ENCODE measurements at regions not wholly inside any gene's neighbourhood (a gene's known extent, or its start where the extent isn't known, plus 50 kb on each side); places are given as distances from the start of the nearest gene placed in this dataset.
"Not testable (repeated sequence)": the region's sequence is repeated elsewhere in the genome, so short reads cannot be mapped to it uniquely, and the experiment has no call there.

DNA sequence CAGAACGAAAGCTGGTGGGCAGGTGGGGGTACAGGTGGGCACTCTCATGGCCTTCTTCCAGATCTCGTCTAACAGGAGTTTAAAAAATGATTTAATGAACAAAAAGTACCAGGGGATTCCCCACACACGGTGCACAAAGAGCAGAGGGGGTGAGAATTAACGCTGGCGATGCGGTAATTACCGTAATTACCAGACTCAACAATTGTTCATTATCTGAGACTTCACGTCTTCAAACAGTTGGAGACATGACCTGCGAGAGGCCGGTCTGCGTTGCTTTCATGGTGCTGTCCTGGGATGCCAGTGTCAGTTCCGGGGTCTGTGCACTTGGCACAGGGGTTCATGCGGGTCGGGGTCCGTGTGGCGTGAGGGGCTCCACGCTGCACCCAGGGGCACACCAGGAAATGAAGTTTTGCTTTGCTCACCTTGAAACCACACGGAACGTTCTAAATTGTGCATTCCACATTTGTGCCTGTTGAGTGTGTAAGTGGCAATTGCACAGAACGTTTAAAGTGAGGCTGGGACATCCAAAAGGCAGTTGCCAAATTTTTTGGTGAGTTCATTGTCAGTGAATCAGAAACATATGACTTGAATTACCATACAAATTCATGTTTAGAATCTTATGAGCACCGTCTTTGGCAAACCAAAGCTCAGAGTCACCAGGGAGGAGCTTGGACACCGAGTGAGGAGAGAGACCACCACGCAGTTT lies 256.4 kb upstream of the IRX1 start:
- no peak for DNase-seq

DNA sequence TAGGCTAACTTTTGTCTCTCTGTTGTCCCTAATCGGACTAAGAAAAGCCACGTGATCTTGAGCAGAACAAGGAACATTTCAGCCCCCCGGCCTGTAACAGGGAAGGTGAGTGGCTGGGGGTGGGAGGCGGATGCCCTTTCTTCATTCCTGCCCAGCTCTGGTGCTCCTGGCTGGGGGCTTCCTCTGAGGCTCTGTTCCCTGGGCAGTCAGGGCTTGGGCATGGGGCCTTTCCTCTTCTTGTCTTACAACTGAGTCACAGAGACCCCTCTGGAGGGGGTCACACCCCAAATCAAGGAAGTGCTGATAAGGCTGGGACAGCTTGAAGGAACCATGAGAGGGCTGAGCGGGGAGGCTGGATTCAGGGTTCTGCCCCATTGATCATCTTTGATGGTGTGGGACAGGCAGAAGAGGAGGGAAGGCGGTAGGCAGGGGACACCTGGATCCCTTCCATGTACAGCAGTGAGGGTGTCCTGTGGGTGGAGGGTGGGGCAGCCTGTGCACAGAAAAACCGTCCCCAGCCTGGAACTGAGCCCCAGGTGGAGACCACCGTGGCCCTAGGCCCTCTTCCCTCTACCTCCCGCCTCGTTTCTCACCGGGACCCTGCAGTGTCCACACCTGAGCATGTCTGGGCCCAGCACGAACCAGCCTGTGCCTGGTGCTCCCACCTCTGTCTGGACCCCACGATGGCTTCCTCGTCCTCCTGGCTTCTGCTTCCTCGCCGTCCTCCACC lies 257.7 kb upstream of the IRX1 start:
- no peak for DNase-seq

DNA sequence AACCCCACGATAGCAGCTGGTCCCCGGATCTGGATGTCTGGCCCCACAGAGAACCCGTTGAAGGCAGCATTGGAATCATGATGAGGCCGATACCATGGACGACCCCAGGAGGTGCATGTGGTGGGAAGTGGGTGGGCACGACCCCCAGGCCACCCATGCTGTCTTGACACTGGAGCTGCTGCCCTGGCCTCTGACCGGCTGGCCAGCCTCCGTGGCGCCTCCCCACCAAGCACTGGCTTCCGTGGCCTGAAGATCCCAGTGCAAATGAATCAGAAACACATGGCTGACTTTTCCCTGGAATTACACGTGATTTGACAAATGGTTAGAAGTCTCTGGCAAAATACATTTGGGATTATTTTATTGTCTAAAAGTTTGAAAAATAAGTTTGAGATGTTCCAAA lies 259.0 kb upstream of the IRX1 start:
- no peak for DNase-seq

DNA sequence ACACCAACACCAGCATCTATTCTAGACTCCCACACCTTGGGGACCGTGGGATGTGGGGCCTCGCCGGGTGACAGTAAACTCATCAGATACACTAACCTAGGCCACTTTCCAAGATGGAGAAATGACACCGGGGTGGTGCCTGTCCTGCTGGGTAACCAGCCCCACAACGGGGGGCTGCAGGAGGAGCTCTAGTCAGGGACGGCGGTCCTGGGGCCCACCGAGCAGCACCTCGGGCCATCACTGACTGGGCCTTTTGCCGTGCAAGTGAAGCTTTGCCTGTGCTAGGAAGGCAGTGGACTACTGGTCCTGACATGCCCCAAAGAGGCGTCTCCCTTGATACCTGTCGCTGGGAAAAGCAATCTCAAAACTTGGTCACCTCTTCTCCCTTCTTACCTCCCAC lies 260.3 kb upstream of the IRX1 start:
- no peak for DNase-seq

DNA sequence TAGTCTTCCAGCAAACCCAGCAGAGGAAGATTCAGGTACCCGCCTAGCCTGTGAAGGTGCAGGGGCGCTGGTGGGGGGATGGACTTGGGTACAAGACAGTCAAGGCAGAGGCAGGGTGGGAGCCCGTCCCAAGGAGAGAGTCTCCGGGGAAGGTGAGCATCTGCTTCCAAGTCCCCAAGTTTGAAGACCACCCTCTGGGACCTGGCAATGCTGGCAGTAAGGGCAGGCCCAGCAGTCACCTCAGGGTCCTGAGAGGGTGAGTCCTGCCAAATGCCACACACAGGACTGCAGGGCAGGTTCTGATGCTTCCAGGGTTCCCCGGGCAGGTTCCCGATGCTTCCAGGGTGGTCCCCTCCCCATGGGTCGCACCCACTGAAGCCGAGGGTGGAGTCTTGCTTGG lies 261.8 kb upstream of the IRX1 start:
- no peak for DNase-seq

DNA sequence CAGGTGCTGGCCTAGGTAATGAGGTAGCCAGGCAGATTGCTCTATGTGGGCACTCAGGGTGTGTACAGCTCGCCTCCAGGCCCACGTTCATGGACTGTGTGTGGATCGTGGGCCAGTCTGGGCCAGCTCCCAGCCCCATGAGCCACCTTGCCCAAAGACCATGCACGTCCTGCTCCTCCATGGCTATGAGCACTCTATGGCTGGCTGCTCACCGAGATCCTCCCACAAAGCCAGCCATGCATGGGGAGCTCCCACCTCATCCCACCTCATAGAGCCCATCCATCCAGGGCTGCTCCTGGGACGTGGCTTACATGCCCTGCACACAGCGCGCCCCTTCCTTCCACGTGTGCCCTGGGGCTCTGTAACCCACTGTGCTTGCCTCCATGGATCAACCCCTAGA lies 262.5 kb upstream of the IRX1 start:
- no peak for DNase-seq

DNA sequence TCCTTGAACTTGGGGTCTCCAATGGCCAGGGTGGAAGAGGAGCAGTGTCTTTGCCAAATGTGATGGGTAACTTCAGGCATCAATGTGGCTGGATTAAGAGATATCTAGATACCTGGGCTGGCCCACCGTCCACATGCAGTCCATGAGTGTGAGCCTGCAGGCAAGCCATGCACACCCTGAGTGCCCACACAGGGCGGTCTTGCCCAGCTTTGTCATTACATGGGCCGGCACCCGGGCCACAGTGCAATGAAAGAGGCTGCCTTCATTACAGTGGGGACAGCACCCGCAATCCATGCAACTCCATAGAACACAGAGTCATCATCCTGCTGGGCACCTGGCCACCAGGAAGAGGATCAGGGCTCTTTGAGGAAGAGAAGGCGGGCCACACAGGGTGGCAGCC lies 263.8 kb upstream of the IRX1 start:
- no peak for DNase-seq

DNA sequence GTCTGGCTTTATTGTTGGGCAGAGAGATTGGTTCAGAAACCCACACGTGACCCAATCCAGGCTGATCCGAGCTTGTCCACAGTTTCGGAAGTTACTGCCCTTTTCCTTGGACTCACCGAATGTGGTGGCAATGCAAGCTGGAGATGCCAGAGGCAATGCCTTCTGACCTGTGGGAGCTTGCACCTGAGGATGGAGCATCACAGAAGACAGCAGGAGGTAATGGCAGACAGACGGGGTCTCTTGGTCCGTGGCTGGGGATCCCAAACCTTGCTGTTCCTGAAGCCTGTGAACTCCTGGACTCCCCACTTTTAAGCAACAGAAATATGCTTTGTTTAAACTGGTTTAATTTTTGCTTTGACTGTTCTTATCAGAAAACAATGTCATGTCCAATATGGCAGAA lies 265.2 kb upstream of the IRX1 start:
- DNase-seq: no peak

DNA sequence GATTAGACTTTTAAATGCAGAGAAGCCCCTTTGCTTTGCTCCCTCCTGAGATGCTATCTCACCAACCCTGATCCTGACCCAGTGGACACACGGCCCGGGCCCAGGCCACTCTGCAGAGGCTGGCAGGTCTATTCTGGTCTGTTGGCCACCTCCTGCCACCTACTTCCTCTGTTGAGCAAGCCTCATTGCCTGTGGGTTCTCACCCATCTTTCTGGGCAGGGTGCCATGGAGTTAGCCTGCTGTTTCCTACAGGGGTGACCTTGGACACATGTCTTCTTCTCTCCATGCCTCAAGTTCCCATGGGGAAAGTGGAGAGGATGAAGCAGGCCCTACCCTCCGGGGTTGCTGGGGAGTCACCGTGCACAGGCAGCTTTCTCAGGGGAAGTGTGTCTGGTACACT lies 266.2 kb upstream of the IRX1 start:
- no peak for DNase-seq

DNA sequence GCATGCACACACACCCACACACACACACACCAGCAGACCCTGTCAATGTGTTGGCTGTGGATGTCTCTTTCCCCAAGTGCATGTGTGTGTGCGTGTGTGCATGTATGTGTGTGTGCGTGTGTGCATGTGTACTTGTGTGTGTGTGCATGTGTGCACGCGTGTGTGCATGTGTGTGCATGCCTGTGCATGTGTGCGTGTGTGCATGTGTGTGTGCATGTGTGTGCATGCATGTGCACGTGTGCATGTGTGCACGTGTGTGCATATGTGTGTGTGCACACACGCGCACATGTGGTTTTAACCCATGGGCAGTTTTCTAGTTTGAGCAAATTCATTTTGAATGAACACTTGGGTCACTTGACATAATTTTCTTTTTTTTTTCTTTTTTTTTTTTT lies 268.8 kb upstream of the IRX1 start:
- no peak for DNase-seq

DNA sequence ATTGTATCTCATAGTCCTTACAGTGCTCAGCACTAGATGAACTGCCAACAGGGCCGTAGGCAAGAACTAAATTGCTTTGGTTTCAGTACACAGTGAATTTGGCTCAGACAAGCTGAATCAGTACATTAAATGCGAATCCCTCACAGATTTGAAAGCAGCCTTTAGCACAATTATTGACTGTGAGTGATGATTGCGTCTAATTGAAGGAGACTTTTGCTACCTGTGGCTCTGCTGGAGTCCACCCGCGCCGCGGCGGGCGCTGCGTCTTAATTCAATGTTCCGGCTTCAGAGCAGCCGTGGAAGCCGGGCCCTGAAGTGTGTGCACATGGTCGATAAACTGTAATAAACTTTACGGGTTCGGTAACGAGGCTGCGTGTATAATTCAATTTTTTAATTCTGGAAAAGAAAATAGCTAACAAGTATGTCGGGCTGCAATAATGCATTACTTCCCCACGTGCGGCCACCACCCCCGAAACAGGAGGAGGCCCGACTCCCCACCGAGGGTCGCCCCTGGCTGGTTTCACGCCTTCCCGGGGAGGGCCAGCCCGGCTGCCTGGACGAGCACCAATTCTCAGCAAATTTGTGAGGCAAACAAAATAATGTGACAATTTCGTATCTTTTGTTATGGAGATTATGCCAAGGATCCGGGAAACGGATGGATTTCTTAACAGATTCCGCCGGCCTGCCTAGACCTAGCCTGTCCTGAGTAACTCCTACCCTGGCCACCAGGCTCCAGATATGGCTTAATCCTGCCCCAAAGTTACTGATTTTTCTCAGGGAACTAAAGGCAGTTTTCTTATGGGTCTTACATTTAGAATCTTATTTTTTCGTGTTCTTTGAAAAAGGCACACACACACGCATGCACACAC lies 269.4 kb upstream of the IRX1 start:
- DNase-seq: no peak

DNA sequence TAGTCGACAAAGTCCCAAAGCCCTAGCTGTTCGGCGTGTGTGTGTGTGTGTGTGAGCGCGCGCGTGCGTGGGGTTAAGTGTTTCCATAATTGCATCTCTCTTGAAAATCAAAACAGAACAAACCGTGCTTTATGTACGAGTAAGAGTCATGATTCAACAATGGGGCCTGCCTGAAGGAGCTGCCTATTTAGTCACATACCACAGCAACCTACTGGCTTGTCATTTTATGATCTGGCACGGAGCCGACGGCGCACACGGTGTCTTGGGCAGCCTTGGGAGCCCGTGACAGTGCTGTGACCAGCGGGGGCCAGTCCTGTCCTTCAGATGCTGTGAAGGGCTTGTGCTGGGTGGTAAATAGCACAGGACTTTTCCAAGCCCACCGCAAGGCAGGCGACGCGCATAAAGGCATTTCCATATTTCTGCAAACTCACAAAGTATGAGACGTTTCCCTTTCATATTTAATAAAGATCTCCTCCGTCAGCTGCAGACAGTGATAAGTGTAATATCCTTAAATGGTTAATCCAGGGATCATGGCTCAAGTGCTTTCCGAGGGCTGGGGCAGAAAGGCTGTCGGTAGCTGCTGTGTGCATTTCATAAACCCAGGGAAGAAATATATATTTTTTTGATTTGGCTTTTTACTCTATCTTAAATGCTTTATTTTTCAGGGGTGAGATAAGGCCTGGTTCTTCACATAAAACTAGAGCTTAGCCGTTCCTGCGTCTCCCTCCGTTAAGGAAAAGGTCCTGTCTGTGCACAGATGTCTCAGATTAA lies 270.2 kb upstream of the IRX1 start:
- DNase-seq: no peak

DNA sequence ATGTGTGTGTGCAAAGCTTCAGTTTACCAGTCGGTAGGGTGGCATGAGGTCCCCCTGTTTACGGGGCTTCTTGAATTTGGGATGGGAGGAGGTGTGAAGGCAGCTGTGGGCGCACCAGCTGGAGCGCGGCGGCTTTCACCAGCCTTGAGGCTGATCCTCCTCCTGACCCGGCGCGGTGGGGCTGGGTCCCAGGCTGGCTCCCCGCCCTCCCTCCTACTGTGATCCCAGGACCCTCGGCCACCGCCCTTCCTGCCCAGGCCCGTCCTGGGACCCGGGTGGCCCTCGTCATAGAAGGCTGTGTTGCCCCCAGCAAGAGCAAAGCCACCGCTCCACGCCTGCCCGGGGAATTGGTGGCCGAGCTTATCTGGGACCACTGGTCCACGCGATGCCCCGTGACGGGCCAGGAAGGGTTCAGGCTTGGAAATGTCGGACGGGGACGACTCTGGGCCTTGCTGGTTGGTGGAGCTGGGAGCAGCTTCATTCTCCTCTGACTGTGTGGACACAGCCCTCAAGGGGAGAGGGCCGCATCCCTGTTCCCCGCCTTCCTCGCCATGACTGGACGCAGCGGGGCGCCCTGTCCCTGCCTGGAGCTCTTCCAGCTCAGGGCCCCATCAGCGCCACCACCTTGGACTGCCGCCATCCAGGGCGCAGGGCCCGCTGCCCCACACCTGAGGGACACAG lies 271.1 kb upstream of the IRX1 start:
- DNase-seq: no peak

DNA sequence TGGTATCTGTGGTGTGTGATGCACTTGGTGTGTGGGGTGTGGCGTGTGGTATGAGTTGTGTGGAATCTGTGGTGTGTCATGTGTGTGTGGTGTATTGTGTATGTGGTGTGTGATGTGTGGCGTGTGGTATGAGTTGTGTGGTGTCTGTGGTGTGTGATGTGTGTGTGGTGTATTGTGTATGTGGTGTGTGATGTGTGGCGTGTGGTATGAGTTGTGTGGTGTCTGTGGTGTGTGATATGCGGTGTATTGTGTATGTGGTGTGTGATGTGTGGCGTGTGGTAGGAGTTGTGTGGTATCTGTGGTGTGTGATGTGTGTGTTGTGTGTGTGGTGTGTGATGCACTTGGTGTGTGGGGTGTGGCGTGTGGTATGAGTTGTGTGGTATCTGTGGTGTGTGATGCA lies 271.7 kb upstream of the IRX1 start:
- not testable (repeated sequence) for DNase-seq

DNA sequence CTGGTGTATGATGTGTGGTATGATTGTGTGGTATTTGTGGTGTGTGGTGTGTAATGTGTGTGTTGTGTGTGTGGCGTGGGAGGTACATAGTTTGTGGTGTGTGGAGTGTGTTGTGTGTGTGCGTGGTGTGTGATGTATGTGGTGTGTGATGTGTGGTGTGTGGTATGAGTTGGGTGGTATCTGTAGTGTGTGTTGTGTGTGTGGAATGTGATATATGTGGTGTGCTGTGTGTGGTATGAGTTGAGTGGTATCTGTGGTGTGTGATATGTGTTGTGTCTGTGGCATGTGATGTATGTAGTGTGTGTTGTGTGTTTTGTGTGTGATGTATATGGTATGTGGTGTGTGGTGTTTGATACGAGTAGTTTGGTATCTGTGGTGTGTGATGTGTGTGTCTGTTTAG lies 272.5 kb upstream of the IRX1 start:
- DNase-seq: no peak

DNA sequence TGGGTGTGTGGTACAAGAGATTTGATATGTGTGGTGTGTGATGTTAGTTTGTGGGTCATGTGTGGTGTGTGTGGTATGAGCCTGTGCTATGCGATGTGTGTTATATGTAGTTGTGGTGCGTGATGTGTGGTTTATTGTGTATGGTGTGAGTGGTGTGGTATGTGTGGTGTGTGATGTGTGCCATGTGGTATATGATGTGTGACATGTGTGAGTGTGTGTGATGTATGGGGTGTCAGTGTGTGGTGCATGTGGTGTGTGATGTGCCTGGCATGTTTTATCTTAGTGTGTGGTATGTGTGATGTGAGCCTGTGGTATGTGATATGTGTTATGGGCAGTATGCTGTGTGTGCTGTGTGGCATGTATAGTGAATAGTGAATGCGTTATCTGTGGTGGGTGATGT lies 273.0 kb upstream of the IRX1 start:
- no peak for DNase-seq

DNA sequence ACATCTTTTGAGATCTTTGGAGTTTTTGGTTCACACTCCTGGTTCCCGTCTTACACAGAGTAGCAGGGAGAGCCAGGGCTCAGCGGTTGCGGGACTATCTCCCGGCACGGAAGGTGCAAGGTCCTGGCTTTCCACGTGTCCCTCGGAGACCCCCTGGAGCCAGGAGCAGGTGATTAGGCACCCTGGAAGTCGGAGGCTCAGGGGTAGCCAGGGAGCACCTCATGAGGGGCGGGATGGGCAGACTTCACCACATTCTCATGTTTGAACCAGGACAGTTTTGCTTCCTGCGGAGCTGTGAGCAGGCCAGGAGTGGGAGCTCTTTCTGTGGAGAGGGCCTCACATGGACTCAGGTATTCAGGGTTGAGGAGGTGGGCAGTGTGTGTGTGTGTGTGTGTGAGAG lies 273.7 kb upstream of the IRX1 start:
- DNase-seq: no peak

DNA sequence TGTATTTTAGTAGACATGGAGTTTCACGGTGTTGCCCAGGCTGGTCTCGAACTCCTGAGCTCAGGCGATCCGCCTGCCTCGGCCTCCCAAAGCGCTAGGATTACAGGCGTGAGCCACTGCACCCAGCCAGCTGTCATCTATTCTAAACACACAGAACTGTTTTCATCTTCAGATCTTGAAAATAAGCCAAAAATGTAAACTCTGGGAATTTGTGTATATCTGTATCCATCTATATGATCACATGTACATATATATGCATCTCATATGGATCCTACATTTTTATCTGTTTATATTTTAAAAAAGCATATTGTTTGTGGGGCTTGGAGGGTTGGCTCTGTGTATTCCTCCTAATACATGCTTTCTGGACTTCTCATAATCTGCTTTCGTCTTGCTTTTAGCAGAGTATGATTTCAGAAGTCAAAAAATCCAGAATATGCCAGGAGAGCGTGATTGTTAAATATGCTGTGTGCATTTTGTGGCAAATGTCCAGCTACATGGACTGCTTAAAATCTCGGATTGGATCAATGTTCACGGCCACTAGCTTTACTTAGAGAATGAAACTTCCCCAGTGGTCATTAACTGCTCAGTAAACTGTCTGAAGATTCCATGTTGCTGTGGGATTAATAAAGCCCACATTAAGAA lies 274.4 kb upstream of the IRX1 start:
- no peak for DNase-seq

DNA sequence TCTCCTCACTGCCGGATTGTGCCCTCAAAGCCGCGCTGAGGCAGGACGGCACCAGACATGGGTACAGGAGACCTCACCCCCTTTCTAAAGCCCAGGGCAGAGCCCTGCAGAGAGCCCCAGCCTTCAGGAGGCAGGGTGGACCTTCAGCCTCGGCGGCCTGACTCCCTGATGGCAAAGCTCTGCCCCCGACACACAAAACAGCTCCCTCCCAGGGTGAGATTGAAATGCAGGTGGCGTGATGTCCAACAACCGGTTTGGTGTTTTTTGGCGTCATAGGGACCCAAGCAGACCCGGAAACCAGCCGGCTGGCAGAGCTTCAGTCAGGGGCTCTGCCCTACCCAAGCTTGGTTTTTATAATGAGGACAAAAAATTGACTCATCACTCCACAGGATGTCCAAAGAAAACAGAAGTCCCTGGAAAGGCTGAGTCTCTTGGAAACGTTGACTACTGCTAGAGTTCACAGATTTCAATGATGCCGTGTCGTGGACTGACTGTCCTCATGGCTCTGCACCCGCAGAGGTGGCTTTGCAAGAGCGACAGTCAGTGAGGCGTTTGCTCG lies 275.2 kb upstream of the IRX1 start:
- no peak for DNase-seq

DNA sequence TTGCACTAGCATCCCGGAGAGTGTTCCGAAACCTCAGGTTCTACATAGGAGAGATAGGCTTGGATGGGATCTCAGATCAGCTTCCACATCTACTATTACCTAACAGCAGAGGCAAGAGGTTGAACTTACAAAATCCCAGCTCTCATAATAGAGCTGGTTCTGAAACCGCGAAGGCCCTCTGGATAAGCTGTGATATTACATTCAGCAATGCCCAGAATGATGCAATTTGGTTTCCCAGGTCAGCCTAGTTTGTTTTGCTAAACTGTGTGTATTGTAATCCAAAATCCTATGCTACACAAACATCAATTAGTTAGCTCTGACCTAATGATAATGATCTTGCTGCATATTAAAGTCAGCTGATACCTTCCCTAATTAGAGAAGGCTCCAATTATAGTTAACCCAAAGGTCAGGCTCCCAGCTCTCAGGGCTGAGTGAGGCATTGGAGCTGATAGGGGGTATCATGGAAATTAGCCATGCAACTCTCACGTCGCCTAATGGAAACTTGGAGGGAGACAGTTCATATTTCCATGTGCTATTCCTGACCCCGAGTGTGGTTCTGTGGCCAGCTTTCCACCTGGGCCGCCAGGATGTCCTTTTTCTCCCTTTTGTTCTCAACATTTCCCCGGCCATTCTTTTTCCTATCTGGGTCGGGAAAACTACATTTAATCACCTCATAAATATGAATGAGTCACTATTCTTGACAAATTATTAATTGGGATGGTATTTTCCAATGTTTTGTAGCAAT lies 278.4 kb upstream of the IRX1 start:
- DNase-seq: no peak

DNA sequence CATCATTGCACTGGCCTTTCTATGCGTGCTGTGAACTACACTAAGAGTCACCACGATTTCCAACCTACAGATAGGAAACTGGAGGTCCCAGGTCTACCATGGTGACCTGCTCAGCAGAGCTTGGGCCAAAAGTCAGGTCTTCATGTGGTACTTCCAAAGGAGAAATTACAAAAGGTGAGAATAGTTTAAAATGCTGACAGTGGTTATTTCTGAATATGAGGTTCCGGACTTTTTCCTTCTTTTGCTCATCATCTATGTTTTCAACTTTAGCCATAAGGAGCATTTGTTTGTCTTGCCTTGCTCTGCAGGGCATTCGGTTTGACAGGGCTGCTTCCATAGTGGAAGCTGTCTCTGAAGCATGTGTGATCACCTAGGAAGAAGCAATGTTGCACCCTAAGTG lies 282.1 kb upstream of the IRX1 start:
- DNase-seq: no peak

All from activated CD8-positive, alpha-beta memory T cell treated with anti-CD3 and anti-CD28 coated beads, Interleukin-2, amount 50 U/mL, for 48 hours (primary cell).